OCI-LY1 (cell line): ENCODE measurements at regions not wholly inside any gene's neighbourhood (a gene's known extent, or its start where the extent isn't known, plus 50 kb on each side); places are given as distances from the start of the nearest gene placed in this dataset.
"Not testable (repeated sequence)": the region's sequence is repeated elsewhere in the genome, so short reads cannot be mapped to it uniquely, and the experiment has no call there.

Experiments used
- H2AFZ ChIP-seq: fragments of 200-600 bp; sonication (generic), shearing (Covaris generic); 2 replicates; pipeline ENCODE4 v1.6.0; 2014; ENCODE audit warnings: antibody characterized with exemption, mild to moderate bottlenecking, low read length
- H3F3A ChIP-seq: fragments of 200-600 bp; sonication (generic), shearing (Covaris generic); 2 replicates; pipeline ENCODE4 v1.6.0; 2014; ENCODE audit warnings: mild to moderate bottlenecking, antibody characterized with exemption, low read length, moderate library complexity; ENCODE audit not compliant: insufficient read depth
- H3K27ac ChIP-seq: fragments of 200-600 bp; sonication (generic); 2 replicates; pipeline ENCODE4 v1.5.1; 2014; ENCODE audit warnings: low read length, mixed run types, mild to moderate bottlenecking, low read depth; ENCODE audit not compliant: poor library complexity, severe bottlenecking
- H3K27me3 ChIP-seq: fragments of 200-600 bp; sonication (generic); 2 replicates; pipeline ENCODE4 v1.6.0; 2014; ENCODE audit warnings: antibody characterized with exemption, mild to moderate bottlenecking, low read length, moderate library complexity; ENCODE audit not compliant: insufficient read depth
- H3K36me3 ChIP-seq: fragments of 200-600 bp; sonication (generic); 2 replicates; pipeline ENCODE4 v1.6.1; 2014; ENCODE audit warnings: mild to moderate bottlenecking, antibody characterized with exemption, low read length, moderate library complexity, mixed read lengths; ENCODE audit not compliant: insufficient read depth
- H3K4me1 ChIP-seq: fragments of 200-600 bp; sonication (generic); 2 replicates; pipeline ENCODE4 v1.5.1; 2014; ENCODE audit warnings: mild to moderate bottlenecking, low read length, moderate library complexity; ENCODE audit not compliant: insufficient read depth, severe bottlenecking
- H3K4me2 ChIP-seq: fragments of 200-600 bp; sonication (generic), shearing (Covaris generic); 2 replicates; pipeline ENCODE4 v1.6.1; 2014; ENCODE audit warnings: low read length
- H3K4me3 ChIP-seq: fragments of 200-600 bp; sonication (generic); 2 replicates; pipeline ENCODE4 v1.5.1; 2014; ENCODE audit warnings: low read length, low read depth, mild to moderate bottlenecking, mixed read lengths; ENCODE audit not compliant: poor library complexity, severe bottlenecking
- H3K79me2 ChIP-seq: fragments of 200-600 bp; shearing (Covaris generic); 2 replicates; pipeline ENCODE4 v1.6.1; 2016; ENCODE audit warnings: mixed run types, low read length, mixed read lengths; ENCODE audit not compliant: insufficient read depth
- H3K9ac ChIP-seq: fragments of 200-600 bp; sonication (generic), shearing (Covaris generic); 2 replicates; pipeline ENCODE4 v1.6.1; 2014; ENCODE audit warnings: mild to moderate bottlenecking, low read length, mixed read lengths
- H3K9me2 ChIP-seq: fragments of 200-600 bp; sonication (generic), shearing (Covaris generic); 2 replicates; pipeline ENCODE4 v1.6.1; 2014; ENCODE audit warnings: low read depth, mild to moderate bottlenecking, low read length, mixed read lengths
- H3K9me3 ChIP-seq: fragments of 200-600 bp; shearing (Covaris generic); 2 replicates; pipeline ENCODE4 v1.6.1; 2014; ENCODE audit warnings: low read length, mixed read lengths
- H4K20me1 ChIP-seq: fragments of 200-600 bp; sonication (generic), shearing (Covaris generic); 2 replicates; pipeline ENCODE4 v1.6.0; 2016; ENCODE audit warnings: mild to moderate bottlenecking, low read length; ENCODE audit not compliant: insufficient read depth
- EZH2 ChIP-seq: fragments of 200-600 bp; sonication (generic), shearing (Covaris generic); IDR thresholded peaks from 2 replicates; pipeline ENCODE4 v1.8.0; 2017; ENCODE audit warnings: borderline replicate concordance, mixed run types, mild to moderate bottlenecking, antibody characterized with exemption, low read length, moderate library complexity, mixed read lengths
- TF ChIP-seq, protein P1 (sequence below): fragments of 200-600 bp; sonication (generic), shearing (Covaris generic); IDR thresholded peaks from 2 replicates; pipeline ENCODE4 v1.5.1; 2017; ENCODE audit warnings: mild to moderate bottlenecking, antibody characterized with exemption, low read length, moderate library complexity, mixed read lengths

DNA sequence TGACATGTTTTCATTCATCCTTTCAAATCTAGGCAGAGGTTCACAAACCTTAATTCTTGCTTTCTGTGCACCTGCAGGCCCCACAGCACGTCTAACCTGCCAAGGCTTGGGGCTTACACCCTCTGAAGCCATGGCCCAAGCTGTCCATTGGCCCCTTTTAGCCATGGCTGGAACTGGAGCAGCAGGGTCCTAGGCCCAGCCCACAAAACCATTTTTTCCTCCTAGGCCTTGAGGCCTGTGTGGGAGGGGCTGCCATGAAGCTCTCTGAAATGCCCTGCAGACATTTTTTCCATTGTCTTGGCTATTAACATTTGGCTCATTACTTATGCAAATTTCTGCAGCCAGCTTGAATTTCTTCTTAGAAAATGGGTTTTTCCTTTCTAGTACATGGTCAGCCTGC lies 547.5 kb downstream of the KCNH5 start:
- Histone ChIP-seq H3K9me3 (peaks cover 4% of the 10 kb centered on the region; the same call in 1 of the 2 replicates), H2AFZ (no peak overlapping the region), H3K4me1 (no peaks in the 10 kb centered on the region), H3K36me3 (no peaks in the 10 kb centered on the region), H3K9ac (no peak overlapping the region), H3K27ac (no peak overlapping the region), H3K4me2 (no peak overlapping the region), H4K20me1 (no peaks in the 10 kb centered on the region), H3F3A (no peaks in the 10 kb centered on the region), H3K4me3 (no peak overlapping the region), H3K79me2 (no peaks in the 10 kb centered on the region), H3K27me3 (no peaks in the 10 kb centered on the region), H3K9me2 (no peaks in the 10 kb centered on the region)
- TF ChIP-seq, protein P1, sequence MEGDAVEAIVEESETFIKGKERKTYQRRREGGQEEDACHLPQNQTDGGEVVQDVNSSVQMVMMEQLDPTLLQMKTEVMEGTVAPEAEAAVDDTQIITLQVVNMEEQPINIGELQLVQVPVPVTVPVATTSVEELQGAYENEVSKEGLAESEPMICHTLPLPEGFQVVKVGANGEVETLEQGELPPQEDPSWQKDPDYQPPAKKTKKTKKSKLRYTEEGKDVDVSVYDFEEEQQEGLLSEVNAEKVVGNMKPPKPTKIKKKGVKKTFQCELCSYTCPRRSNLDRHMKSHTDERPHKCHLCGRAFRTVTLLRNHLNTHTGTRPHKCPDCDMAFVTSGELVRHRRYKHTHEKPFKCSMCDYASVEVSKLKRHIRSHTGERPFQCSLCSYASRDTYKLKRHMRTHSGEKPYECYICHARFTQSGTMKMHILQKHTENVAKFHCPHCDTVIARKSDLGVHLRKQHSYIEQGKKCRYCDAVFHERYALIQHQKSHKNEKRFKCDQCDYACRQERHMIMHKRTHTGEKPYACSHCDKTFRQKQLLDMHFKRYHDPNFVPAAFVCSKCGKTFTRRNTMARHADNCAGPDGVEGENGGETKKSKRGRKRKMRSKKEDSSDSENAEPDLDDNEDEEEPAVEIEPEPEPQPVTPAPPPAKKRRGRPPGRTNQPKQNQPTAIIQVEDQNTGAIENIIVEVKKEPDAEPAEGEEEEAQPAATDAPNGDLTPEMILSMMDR: no peak
- no peak for TF ChIP-seq EZH2

- H3K27ac ChIP-seq: no peak overlapping the region
- H3K9ac ChIP-seq: no peak overlapping the region
- H2AFZ ChIP-seq: no peak overlapping the region
- no peaks in the 10 kb centered on the region for H3K79me2 ChIP-seq
- H3K4me2 ChIP-seq: no peak overlapping the region
- peaks cover 4% of the 10 kb centered on the region; the same call in 1 of the 2 replicates for H3K9me3 ChIP-seq
- H3K9me2 ChIP-seq: no peaks in the 10 kb centered on the region
- no peak overlapping the region for H3K4me3 ChIP-seq
- no peak for TF ChIP-seq EZH2
- TF ChIP-seq, protein P1: no peak
- no peaks in the 10 kb centered on the region for H3K36me3 ChIP-seq
- no peaks in the 10 kb centered on the region for H4K20me1 ChIP-seq
- no peaks in the 10 kb centered on the region for H3F3A ChIP-seq
- H3K4me1 ChIP-seq: no peaks in the 10 kb centered on the region
- H3K27me3 ChIP-seq: no peaks in the 10 kb centered on the region
These were observed 544.1 kb downstream of the KCNH5 start for GRCh38 chr14:62501021-62501750.

GRCh38 chr14:62505045-62505444 lies 540.2 kb downstream of the KCNH5 start:
- H3K79me2 ChIP-seq: no peaks in the 10 kb centered on the region
- no peaks in the 10 kb centered on the region for H3K9me2 ChIP-seq
- H3K4me2 ChIP-seq: no peak overlapping the region
- no peaks in the 10 kb centered on the region for H3K9me3 ChIP-seq
- no peaks in the 10 kb centered on the region for H3F3A ChIP-seq
- no peaks in the 10 kb centered on the region for H4K20me1 ChIP-seq
- no peak overlapping the region for H3K27ac ChIP-seq
- no peak overlapping the region for H2AFZ ChIP-seq
- H3K36me3 ChIP-seq: no peaks in the 10 kb centered on the region
- H3K4me1 ChIP-seq: no peaks in the 10 kb centered on the region
- no peaks in the 10 kb centered on the region for H3K27me3 ChIP-seq
- H3K9ac ChIP-seq: no peak overlapping the region
- TF ChIP-seq, protein P1: no peak
- no peak for TF ChIP-seq EZH2
- no peak overlapping the region for H3K4me3 ChIP-seq

- not testable (repeated sequence) for H3K9ac ChIP-seq, H3K4me3 ChIP-seq, H3K4me1 ChIP-seq, H3K9me3 ChIP-seq, H4K20me1 ChIP-seq, H3K4me2 ChIP-seq, H3K27ac ChIP-seq, H2AFZ ChIP-seq, H3K9me2 ChIP-seq, H3F3A ChIP-seq, H3K36me3 ChIP-seq, H3K27me3 ChIP-seq, H3K79me2 ChIP-seq
These were observed 523.9 kb downstream of the KCNH5 start for GRCh38 chr14:62521309-62521708.
